ENCODE measurements at regions not wholly inside any gene's neighbourhood (a gene's known extent, or its start where the extent isn't known, plus 50 kb on each side); places are given as distances from the start of the nearest gene placed in this dataset.

DNA sequence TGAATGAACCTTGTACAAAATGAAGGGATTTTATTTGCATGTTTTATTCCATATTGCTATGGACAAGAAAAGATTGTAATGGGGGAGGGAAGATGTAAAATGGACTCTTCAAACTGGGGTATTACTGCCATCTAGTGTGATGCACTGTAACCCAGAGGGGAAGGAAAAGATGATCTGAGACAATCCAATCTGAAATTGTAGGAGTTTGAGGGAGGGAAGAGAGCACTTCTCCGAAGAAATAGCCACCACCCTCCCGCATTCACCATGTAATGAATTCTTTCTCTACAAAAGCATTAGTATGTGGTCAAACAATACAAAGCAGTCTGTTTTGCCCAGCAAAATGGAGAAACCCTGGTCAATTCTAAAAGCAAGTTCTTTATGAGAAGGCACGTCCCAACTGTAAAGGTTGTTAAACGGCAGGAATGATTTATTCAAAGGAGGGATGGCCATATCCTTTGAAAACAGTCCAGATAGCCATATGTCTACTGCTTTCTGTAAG lies 679.5 kb upstream of the NRSN1 start:
- Histone ChIP-seq H3K4me2 (ENCODE audit: insufficient read depth, low read length) (no peak overlapping the region), H4K20me1 (ENCODE audit: insufficient read depth, low read length) (no peaks in the 10 kb centered on the region), H3K9me3 (ENCODE audit: insufficient read depth, low read length, severe bottlenecking) (no peaks in the 10 kb centered on the region), H3K36me3 (ENCODE audit: insufficient read depth, low read length) (no peaks in the 10 kb centered on the region), H3K9ac (ENCODE audit: low read depth, low read length) (no peak overlapping the region), H3K4me1 (ENCODE audit: insufficient read depth, low read length) (no peaks in the 10 kb centered on the region), H3K4me3 (ENCODE audit: low read depth in 1 of 2, low read length in 2 of 2) (no peak overlapping the region), H3K27ac (ENCODE audit: low read length) (no peak overlapping the region), H2AFZ (ENCODE audit: low read depth, low read length) (no peak overlapping the region), H3K79me2 (ENCODE audit: insufficient read depth, low read length) (no peaks in the 10 kb centered on the region), H3K27me3 (ENCODE audit: insufficient read depth, low read length, poor library complexity) (no peaks in the 10 kb centered on the region)
- ATAC-seq (ENCODE audit: insufficient read depth, low read depth) = no peak
- no peak for TF ChIP-seq EZH2 (IDR thresholded peaks at IDR 0.05; ENCODE audit: borderline replicate concordance, low read depth, low read length, severe bottlenecking)
- TF ChIP-seq, protein P1, sequence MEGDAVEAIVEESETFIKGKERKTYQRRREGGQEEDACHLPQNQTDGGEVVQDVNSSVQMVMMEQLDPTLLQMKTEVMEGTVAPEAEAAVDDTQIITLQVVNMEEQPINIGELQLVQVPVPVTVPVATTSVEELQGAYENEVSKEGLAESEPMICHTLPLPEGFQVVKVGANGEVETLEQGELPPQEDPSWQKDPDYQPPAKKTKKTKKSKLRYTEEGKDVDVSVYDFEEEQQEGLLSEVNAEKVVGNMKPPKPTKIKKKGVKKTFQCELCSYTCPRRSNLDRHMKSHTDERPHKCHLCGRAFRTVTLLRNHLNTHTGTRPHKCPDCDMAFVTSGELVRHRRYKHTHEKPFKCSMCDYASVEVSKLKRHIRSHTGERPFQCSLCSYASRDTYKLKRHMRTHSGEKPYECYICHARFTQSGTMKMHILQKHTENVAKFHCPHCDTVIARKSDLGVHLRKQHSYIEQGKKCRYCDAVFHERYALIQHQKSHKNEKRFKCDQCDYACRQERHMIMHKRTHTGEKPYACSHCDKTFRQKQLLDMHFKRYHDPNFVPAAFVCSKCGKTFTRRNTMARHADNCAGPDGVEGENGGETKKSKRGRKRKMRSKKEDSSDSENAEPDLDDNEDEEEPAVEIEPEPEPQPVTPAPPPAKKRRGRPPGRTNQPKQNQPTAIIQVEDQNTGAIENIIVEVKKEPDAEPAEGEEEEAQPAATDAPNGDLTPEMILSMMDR (IDR thresholded peaks at IDR 0.05; ENCODE audit: borderline replicate concordance, extremely low read depth, low read length, poor library complexity, severe bottlenecking) = peak; percentile 49
- no peak for DNase-seq

DNA sequence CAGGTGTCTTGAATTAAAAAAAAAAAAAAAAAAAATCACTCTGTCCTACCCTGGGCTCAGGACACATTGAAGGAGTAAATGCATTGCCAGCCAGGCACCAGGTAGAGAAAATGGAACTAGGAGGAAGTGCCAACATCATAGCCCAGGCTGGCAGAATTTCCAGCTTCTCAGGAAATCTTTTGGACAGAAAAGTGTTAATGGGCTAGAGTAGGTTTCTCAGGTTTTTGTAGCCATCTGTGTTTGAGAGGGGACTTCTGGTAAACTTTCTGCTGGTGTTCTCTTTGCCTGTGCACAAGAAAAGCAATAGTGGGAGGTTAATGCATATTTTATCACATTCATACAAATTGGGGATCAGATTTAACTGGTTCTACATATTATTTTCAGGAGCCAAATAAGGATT lies 678.3 kb upstream of the NRSN1 start:
- no peaks in the 10 kb centered on the region for H3K9me3 ChIP-seq (ENCODE audit: insufficient read depth, low read length, severe bottlenecking)
- no peaks in the 10 kb centered on the region for H3K79me2 ChIP-seq (ENCODE audit: insufficient read depth, low read length)
- no peak overlapping the region for H2AFZ ChIP-seq (ENCODE audit: low read depth, low read length)
- DNase-seq (no peak), ATAC-seq (ENCODE audit: insufficient read depth, low read depth) (no peak)
- H3K4me3 ChIP-seq (ENCODE audit: low read depth in 1 of 2, low read length in 2 of 2) = no peak overlapping the region
- H3K27me3 ChIP-seq (ENCODE audit: insufficient read depth, low read length, poor library complexity) = no peaks in the 10 kb centered on the region
- no peaks in the 10 kb centered on the region for H3K36me3 ChIP-seq (ENCODE audit: insufficient read depth, low read length)
- TF ChIP-seq EZH2 (IDR thresholded peaks at IDR 0.05; ENCODE audit: borderline replicate concordance, low read depth, low read length, severe bottlenecking) = no peak
- TF ChIP-seq, protein P1 (IDR thresholded peaks at IDR 0.05; ENCODE audit: borderline replicate concordance, extremely low read depth, low read length, poor library complexity, severe bottlenecking) = no peak
- H4K20me1 ChIP-seq (ENCODE audit: insufficient read depth, low read length) = no peaks in the 10 kb centered on the region
- H3K9ac ChIP-seq (ENCODE audit: low read depth, low read length) = no peak overlapping the region
- H3K4me2 ChIP-seq (ENCODE audit: insufficient read depth, low read length) = no peak overlapping the region
- H3K4me1 ChIP-seq (ENCODE audit: insufficient read depth, low read length) = no peaks in the 10 kb centered on the region
- H3K27ac ChIP-seq (ENCODE audit: low read length) = no peak overlapping the region

DNA sequence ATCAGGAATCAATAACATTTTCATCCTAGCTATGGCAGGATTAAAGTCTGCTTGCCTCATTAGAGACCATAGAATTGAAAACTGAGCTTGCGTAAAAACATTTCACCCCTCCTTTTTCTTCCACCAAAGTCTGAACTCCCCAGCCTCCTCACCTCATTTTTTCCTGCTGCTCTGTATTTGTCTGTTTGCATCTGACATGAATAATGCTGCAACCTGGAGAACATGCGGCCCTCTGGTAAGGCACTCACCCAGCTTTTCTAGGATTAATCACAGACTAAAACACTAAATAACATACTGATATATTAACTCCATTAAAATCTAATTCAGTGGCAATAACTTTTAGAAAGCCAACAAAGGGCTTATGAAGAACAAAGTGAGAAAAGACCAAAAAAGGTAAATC lies 677.7 kb upstream of the NRSN1 start:
- H3K27me3 ChIP-seq (ENCODE audit: insufficient read depth, low read length, poor library complexity) = no peaks in the 10 kb centered on the region
- no peak for ATAC-seq (ENCODE audit: insufficient read depth, low read depth)
- no peak overlapping the region for H3K9ac ChIP-seq (ENCODE audit: low read depth, low read length)
- no peaks in the 10 kb centered on the region for H3K4me1 ChIP-seq (ENCODE audit: insufficient read depth, low read length)
- no peak overlapping the region for H2AFZ ChIP-seq (ENCODE audit: low read depth, low read length)
- no peaks in the 10 kb centered on the region for H3K9me3 ChIP-seq (ENCODE audit: insufficient read depth, low read length, severe bottlenecking)
- H3K4me2 ChIP-seq (ENCODE audit: insufficient read depth, low read length) = no peak overlapping the region
- no peaks in the 10 kb centered on the region for H3K79me2 ChIP-seq (ENCODE audit: insufficient read depth, low read length)
- no peak for DNase-seq
- no peak overlapping the region for H3K4me3 ChIP-seq (ENCODE audit: low read depth in 1 of 2, low read length in 2 of 2)
- no peaks in the 10 kb centered on the region for H4K20me1 ChIP-seq (ENCODE audit: insufficient read depth, low read length)
- no peaks in the 10 kb centered on the region for H3K36me3 ChIP-seq (ENCODE audit: insufficient read depth, low read length)
- no peak overlapping the region for H3K27ac ChIP-seq (ENCODE audit: low read length)
- TF ChIP-seq, protein P1 (IDR thresholded peaks at IDR 0.05; ENCODE audit: borderline replicate concordance, extremely low read depth, low read length, poor library complexity, severe bottlenecking) = no peak
- no peak for TF ChIP-seq EZH2 (IDR thresholded peaks at IDR 0.05; ENCODE audit: borderline replicate concordance, low read depth, low read length, severe bottlenecking)

Data from DND-41 (cell line).